ENCODE measurements at regions not wholly inside any gene's neighbourhood (a gene's known extent, or its start where the extent isn't known, plus 50 kb on each side); places are given as distances from the start of the nearest gene placed in this dataset.

- TF ChIP-seq NFIC (IDR thresholded peaks at IDR 0.05; ENCODE audit: borderline replicate concordance) (no peak), CTCF (IDR thresholded peaks at IDR 0.05) (no peak), GATA2 (CRISPR knock-in tag; IDR thresholded peaks at IDR 0.05) (no peak), SIN3A (IDR thresholded peaks at IDR 0.05; ENCODE audit: borderline replicate concordance, low read depth, low read length) (no peak), EZH2phosphoT487 (IDR thresholded peaks at IDR 0.05; ENCODE audit: borderline replicate concordance, low read depth) (no peak), EP300 (IDR thresholded peaks at IDR 0.05; ENCODE audit: borderline replicate concordance in 1 of 2, low read depth in 1 of 2, low read length in 1 of 2) (no peak), REST (IDR thresholded peaks at IDR 0.05; ENCODE audit: low read depth, low read length) (no peak)
Observed at GRCh38 chr5:28495876-28496275, 1457.5 kb upstream of the CDH9 start (continued).

GRCh38 chr5:28493456-28493855 lies 1455.1 kb upstream of the CDH9 start:
- Histone ChIP-seq H3F3A (replicated peaks; ENCODE audit: insufficient read depth) (no peaks in the 10 kb centered on the region), H3K4me2 (no peak overlapping the region), H3K9me2 (no peaks in the 10 kb centered on the region), H2AFZ (ENCODE audit: low read depth) (no peak overlapping the region), H3K4me1 (ENCODE audit: control insufficient read depth in 1 of 2, insufficient read depth in 2 of 2, low read depth in 1 of 2, low read length in 1 of 2) (no peaks in the 10 kb centered on the region), H3K27me3 (ENCODE audit: insufficient read depth) (no peaks in the 10 kb centered on the region), H3K27ac (ENCODE audit: low read depth in 2 of 2, low read length in 1 of 2) (no peak overlapping the region), H3K79me2 (ENCODE audit: insufficient read depth) (no peaks in the 10 kb centered on the region), H4K20me1 (ENCODE audit: insufficient read depth) (no peaks in the 10 kb centered on the region), H3K36me3 (replicated peaks in 1 of 2; ENCODE audit: control insufficient read depth in 1 of 2, insufficient read depth in 2 of 2, low read length in 1 of 2) (no peaks in the 10 kb centered on the region), H3K4me3 (ENCODE audit: low read depth in 2 of 2, low read length in 1 of 2) (no peak overlapping the region), H3K9me3 (no peaks in the 10 kb centered on the region), H3K9ac (no peak overlapping the region)
- 15% methylated on average over 1 of the region's 1 CpG for WGBS (ENCODE audit: low lambda C conversion rate)
- ChIA-PET CTCF (no interaction called here), POLR2A (no interaction called here)
- no peak for TF ChIP-seq REST (IDR thresholded peaks at IDR 0.05; ENCODE audit: low read depth, low read length)
- DNase-seq: no peak

Measured in SK-N-SH (cell line).